ENCODE measurements at regions not wholly inside any gene's neighbourhood (a gene's known extent, or its start where the extent isn't known, plus 50 kb on each side); places are given as distances from the start of the nearest gene placed in this dataset.

DNA sequence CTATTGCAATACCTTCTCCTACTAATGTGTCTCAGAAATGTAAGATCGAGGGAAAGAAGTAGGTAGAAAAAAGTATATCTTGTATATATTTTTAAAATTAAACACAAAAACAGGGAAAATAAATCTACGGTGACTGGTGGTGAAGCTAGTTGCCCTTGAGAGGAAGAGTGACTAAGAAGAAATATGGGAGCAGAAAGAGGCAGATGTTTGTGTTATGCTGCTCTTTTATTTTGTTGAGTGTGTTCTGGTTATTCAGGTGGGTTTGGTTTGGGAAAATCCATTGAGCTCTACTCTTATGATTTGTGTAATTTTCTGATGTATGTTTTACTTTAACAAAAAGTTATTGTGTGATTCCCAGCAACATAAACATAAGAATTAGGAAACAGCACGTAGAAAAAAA, 444.9 kb upstream of the B3GALT2 start:
- TF ChIP-seq, protein P1, sequence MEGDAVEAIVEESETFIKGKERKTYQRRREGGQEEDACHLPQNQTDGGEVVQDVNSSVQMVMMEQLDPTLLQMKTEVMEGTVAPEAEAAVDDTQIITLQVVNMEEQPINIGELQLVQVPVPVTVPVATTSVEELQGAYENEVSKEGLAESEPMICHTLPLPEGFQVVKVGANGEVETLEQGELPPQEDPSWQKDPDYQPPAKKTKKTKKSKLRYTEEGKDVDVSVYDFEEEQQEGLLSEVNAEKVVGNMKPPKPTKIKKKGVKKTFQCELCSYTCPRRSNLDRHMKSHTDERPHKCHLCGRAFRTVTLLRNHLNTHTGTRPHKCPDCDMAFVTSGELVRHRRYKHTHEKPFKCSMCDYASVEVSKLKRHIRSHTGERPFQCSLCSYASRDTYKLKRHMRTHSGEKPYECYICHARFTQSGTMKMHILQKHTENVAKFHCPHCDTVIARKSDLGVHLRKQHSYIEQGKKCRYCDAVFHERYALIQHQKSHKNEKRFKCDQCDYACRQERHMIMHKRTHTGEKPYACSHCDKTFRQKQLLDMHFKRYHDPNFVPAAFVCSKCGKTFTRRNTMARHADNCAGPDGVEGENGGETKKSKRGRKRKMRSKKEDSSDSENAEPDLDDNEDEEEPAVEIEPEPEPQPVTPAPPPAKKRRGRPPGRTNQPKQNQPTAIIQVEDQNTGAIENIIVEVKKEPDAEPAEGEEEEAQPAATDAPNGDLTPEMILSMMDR (IDR thresholded peaks at IDR 0.05) = no peak
- no peak for TF ChIP-seq ZFX (IDR thresholded peaks at IDR 0.05; ENCODE audit: borderline replicate concordance)

All from 22Rv1 (cell line).